IgD-negative memory B cell (primary cell): ENCODE measurements at regions not wholly inside any gene's neighbourhood (a gene's known extent, or its start where the extent isn't known, plus 50 kb on each side); places are given as distances from the start of the nearest gene placed in this dataset.

Experiments used
- H3K27ac Mint-ChIP-seq, 3 donors: one replicate each; pipeline ENCODE4 v1.8.0; 2020 to 2022; ENCODE audit warnings: mild to moderate bottlenecking in 3 of 3, mixed read lengths in 3 of 3, moderate library complexity in 1 of 3
- H3K27me3 Mint-ChIP-seq: one replicate; pipeline ENCODE4 v1.8.0; 2021; ENCODE audit warnings: mixed read lengths
- H3K36me3 Mint-ChIP-seq: one replicate; pipeline ENCODE4 v1.8.0; 2020; ENCODE audit warnings: mild to moderate bottlenecking, mixed read lengths
- H3K4me1 Mint-ChIP-seq, 3 donors: one replicate each; pipeline ENCODE4 v1.8.0; 2020 to 2022; ENCODE audit warnings: mixed read lengths in 3 of 3, mild to moderate bottlenecking in 1 of 3
- H3K4me3 Mint-ChIP-seq, 4 donors: one replicate each; pipeline ENCODE4 v1.8.0; 2020 to 2022; ENCODE audit warnings: mild to moderate bottlenecking in 4 of 4, mixed read lengths in 4 of 4, moderate library complexity in 3 of 4
- H3K9me3 Mint-ChIP-seq, 3 donors: one replicate each; pipeline ENCODE4 v1.8.0; 2020 to 2021; ENCODE audit warnings: mixed read lengths in 3 of 3, mild to moderate bottlenecking in 1 of 3

DNA sequence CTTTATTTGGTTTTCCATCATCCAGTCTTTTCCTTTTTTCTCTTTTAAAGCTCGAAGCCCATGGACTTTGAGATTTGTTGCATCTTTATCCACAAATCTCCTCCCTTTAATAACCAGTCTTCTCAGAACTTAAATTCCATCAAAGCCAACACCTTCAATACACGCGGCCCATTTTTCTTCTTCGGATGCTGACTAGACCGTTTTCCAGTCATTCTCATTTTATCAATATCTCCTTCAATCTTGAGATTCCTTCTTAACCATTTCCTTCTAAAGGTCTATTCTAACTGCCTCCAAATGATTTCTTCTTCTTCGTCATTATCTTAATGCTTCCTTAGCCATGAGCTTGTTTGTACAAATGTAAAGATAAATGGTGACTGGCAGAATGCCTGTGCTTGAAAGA lies 173.5 kb downstream of the BAMBI start:
- H3K4me3 Mint-ChIP-seq = no peak overlapping the region

DNA sequence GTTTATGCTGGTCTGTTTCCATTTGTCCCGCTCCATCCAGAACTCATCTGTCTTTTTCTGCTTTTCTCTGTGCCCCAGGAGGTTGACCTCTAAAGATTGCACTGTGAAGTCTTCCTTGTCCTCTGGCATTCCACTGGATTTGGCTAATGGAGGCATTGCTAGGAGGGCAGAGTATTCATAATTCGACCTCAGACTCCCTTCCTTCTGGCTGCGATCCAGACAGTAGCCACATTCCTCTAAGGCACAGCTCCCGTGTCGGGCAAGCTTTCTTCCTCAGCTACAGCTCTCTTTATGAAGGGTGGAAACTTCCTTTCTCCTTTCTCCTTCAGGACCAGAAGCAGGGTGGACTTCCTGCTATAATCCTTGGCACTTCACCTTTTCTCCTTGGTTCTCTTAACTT lies 175.9 kb downstream of the BAMBI start:
- no peak overlapping the region for H3K27ac Mint-ChIP-seq
- peaks cover 3 to 6% (median 3%) of the 10 kb centered on the region in 3 donors for H3K9me3 Mint-ChIP-seq
- no peaks in the 10 kb centered on the region for H3K4me1 Mint-ChIP-seq
- peaks cover 3% of the 10 kb centered on the region for H3K27me3 Mint-ChIP-seq
- no peak overlapping the region for H3K4me3 Mint-ChIP-seq
- peaks cover 1% of the 10 kb centered on the region for H3K36me3 Mint-ChIP-seq

More for the DNA sequence above, 173.5 kb downstream of the BAMBI start:
- H3K4me1 Mint-ChIP-seq = no peaks in the 10 kb centered on the region
- H3K27me3 Mint-ChIP-seq = peaks cover 3% of the 10 kb centered on the region
- H3K9me3 Mint-ChIP-seq = peaks cover 0 to 7% (median 6%) of the 10 kb centered on the region in 3 donors
- H3K27ac Mint-ChIP-seq = no peak overlapping the region
- no peaks in the 10 kb centered on the region for H3K36me3 Mint-ChIP-seq

DNA sequence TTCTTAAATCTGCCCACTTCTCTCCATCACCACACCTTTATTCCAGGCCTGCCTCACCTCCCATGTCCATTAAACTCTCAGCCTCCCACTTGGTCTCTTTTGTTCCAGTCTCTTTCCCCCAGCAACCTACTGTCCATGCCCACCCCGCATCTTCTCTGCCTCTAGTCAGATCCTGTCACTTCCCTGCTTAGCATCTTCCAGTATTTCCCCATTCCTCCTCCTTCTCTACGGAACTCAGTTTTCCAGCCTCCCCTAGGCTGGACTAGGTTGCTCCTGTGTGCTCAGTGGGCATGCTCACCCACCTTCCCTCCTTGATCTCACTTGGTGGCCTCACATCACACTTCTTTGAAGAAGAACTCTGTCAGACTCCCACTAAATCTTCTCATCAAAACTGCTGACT lies 179.8 kb downstream of the BAMBI start:
- Mint-ChIP-seq H3K9me3 (peaks cover 3 to 7% (median 3%) of the 10 kb centered on the region in 3 donors), H3K27ac (no peak overlapping the region), H3K4me3 (no peak overlapping the region), H3K36me3 (peaks cover 1% of the 10 kb centered on the region), H3K4me1 (no peaks in the 10 kb centered on the region), H3K27me3 (no peaks in the 10 kb centered on the region)

DNA sequence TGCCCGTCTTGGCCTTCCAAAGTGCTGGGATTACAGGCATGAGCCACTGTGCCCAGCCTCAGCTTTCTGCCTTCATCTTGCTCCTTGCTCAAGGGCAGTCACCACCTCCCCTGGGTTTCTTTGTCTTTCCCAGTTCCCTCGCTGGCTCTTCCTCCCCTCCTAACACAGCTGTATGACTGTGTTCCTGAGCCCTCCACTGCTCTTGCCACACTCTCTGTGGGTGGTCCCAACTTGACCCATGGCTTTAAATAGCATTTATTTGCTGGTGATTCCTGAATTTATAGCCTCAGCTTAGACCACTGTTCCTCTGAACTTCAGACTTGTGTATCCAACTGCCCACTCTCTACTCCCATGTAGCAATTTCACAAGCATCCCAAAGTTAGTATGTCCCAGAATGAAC lies 181.3 kb downstream of the BAMBI start:
- Mint-ChIP-seq H3K27ac (peak overlapping the region in 1 of 3 donors; percentile 32), H3K9me3 (peaks cover 3 to 7% (median 3%) of the 10 kb centered on the region in 3 donors), H3K4me3 (no peak overlapping the region), H3K27me3 (no peaks in the 10 kb centered on the region), H3K4me1 (no peaks in the 10 kb centered on the region), H3K36me3 (peaks cover 1% of the 10 kb centered on the region)

DNA sequence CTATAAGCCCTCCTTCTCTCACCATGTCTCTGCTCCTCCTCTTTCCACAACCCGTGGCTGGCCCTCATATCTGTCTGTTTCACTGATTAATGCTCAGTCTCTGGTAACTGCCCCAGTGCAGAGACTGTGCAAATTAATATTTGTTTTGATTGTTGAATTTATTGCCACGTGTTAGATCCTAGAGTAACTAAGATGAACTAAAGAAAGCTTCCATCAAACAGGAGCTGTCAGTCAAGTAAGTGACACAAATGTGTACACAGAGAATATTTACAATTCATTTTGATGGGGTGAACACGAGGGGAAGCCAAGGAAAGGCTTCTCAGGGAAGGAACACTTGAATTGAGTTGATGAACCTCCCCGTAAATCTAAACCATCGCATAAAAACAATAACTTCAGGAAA lies 182.5 kb downstream of the BAMBI start:
- Mint-ChIP-seq H3K27me3 (no peaks in the 10 kb centered on the region), H3K9me3 (peaks cover 0 to 7% (median 3%) of the 10 kb centered on the region in 3 donors), H3K36me3 (peaks cover 1% of the 10 kb centered on the region), H3K27ac (no peak overlapping the region), H3K4me1 (no peaks in the 10 kb centered on the region), H3K4me3 (no peak overlapping the region)

DNA sequence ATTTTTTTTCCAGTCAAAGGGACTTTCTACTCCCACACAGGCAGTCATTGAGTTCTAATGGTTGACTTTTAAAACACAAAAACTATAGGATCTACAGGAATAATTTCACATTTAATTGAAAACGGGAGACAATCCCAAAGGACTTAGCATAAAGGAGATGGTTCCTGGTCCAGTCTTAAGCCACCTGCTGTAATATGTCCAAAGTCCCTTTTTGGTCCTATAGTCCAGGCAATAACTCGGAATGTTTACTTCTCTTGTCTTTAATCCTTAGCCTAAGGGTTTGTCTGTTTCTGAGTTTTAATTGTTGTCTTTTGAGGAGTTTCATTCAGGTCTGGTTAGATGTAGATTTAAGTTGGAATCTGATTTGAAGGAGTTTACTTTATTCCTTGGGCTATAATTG lies 184.9 kb downstream of the BAMBI start:
- Mint-ChIP-seq H3K9me3 (peaks cover 0 to 7% (median 5%) of the 10 kb centered on the region in 3 donors), H3K27ac (no peak overlapping the region), H3K4me3 (no peak overlapping the region), H3K36me3 (no peaks in the 10 kb centered on the region), H3K27me3 (no peaks in the 10 kb centered on the region), H3K4me1 (no peaks in the 10 kb centered on the region)

DNA sequence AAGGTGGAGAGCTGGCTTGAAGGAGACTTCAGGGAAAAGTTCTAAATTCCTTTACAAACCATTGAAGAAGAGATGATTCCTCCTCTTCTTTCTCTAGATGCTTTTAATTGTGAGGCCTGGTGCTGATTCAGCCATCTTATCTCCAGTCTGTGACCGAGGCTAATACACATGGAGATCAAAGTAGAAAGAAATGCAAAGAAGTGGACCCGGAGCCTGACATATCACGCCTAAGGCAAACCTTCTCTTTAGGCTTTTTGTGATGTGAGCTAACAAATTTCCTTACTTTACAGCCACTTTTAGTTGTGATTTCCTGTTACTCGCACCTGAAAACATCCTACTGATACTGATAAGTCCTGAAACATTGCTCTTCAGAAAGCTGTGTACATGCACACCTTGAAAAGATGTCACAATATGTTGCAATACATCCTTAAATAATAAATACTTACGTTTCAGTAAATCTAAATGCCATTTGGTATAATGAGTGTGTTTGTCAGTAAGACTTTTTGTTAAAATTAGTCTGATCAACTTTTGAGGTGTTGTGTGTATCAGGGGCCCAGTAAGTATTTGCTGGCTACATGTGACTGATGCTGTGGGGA lies 192.4 kb downstream of the BAMBI start:
- no peaks in the 10 kb centered on the region for H3K36me3 Mint-ChIP-seq
- no peak overlapping the region for H3K4me3 Mint-ChIP-seq
- H3K27ac Mint-ChIP-seq = no peak overlapping the region
- H3K27me3 Mint-ChIP-seq = no peaks in the 10 kb centered on the region
- H3K9me3 Mint-ChIP-seq = peaks cover 0 to 1% (median 0%) of the 10 kb centered on the region in 3 donors
- no peaks in the 10 kb centered on the region for H3K4me1 Mint-ChIP-seq

DNA sequence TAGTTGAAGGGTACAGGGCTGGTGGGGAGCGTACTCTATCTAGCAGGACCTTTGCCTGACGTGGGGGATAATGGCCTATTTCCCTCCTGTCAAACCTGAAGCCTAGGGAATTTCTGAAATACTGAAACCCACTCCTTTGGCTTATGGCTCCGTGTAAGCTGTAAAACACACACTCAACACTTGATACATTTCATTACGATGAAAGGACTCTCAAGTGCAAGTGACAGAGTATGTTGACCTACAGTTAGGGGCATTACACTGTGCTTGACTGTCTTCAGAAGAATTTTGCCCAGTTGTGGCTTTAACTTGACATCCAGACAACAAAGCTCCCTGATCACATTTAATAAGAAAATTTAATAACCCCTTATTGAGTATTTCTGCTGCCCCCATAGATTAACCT lies 194.3 kb downstream of the BAMBI start:
- Mint-ChIP-seq H3K9me3 (no peaks in the 10 kb centered on the region), H3K27me3 (no peaks in the 10 kb centered on the region), H3K36me3 (no peaks in the 10 kb centered on the region), H3K4me1 (no peaks in the 10 kb centered on the region), H3K27ac (no peak overlapping the region), H3K4me3 (no peak overlapping the region)

DNA sequence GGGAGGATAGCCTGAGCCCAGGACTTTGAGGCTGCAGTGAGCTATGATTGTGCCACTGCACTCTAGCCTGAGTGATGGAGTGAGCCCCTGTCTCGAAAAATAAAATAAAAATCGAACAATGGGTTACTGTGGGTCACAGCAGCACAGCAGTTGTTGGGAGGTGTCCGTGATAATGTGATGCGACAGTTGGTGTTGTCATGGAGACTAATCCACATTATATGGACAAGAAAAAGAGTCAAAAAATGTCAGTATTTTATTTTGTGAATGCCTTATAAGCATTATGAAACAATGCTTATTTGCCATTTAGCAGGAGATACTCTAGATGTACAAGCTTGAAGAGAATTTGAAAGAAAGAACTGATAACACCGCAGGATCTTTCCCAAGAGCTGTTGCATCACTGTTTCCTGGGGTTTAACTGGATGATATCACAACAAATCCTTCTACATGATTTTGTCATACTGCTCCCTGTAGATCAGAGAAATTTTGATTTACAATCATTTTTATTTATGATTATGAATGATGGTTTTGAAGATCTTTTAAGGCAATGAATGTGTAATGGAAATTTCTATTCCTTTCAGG lies 195.4 kb downstream of the BAMBI start:
- Mint-ChIP-seq H3K27ac (no peak overlapping the region), H3K4me1 (no peaks in the 10 kb centered on the region), H3K4me3 (no peak overlapping the region), H3K27me3 (no peaks in the 10 kb centered on the region), H3K9me3 (no peaks in the 10 kb centered on the region), H3K36me3 (no peaks in the 10 kb centered on the region)

DNA sequence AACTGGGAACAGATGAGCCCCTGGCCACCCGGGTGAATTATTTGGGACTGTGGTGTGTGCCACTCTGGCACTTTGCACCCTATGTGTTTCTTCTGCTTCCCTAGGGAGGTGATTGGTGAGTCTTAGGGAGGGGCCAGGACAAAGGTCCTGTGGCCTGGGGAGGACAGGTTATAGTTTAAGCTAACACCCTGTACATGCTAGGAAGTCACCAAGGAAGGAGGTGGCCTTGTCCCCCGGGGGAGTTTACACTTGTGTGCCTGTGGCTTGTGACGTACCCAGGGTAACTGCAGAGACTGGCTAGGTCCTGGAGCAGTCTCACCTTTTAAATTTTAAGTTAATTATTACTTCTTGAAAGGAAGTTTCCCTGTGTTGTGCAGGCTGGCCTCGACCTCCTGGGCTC lies 196.2 kb downstream of the BAMBI start:
- Mint-ChIP-seq H3K4me1 (no peaks in the 10 kb centered on the region), H3K27me3 (no peaks in the 10 kb centered on the region), H3K27ac (no peak overlapping the region), H3K36me3 (no peaks in the 10 kb centered on the region), H3K4me3 (no peak overlapping the region), H3K9me3 (no peaks in the 10 kb centered on the region)

DNA sequence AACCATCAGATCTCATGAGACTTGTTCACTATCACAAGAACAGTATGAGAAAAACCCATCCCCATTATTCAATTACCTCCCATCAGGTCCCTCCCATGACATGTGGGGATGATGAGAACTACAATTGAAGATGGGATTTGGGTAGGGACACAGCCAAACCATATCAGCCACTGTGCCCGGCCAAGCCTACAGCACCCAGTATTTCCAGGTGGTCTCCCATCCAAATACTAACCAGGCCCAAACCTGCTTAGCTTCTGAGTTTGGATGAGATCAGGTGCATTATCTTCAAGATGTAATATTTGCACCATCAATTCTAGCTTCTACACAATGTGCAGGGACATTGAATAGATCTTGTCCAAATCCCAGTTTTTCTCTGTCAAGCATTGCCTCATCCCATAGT lies 196.9 kb downstream of the BAMBI start:
- Mint-ChIP-seq H3K27me3 (no peaks in the 10 kb centered on the region), H3K27ac (no peak overlapping the region), H3K4me1 (no peaks in the 10 kb centered on the region), H3K4me3 (no peak overlapping the region), H3K36me3 (no peaks in the 10 kb centered on the region), H3K9me3 (no peaks in the 10 kb centered on the region)

DNA sequence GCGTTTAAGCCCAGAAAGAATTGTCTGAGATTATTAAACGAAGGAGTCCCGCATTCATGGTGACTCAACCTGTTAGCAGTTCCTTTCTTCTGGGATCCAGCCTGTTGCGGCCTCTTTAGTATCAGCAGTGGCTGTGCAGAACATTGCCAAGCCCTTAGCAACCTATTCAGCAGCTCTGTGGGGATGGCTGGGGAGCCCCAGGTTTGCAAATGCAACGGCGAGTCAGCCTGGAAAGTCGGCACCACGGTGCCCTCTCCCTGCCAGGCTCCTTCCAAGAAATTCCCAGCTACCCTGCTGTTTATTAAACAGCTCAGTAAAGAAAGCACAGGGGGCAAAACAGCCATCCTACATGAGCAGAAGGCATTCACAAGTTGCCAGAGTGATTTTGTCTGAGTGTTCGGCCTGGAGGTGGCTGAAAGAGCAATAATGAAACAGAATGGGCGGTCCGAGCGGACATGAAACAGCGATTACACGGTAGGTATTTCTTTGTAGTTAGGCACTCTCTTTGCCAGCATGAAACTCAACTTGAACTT lies 198.3 kb downstream of the BAMBI start:
- no peaks in the 10 kb centered on the region for H3K36me3 Mint-ChIP-seq
- no peaks in the 10 kb centered on the region for H3K27me3 Mint-ChIP-seq
- no peaks in the 10 kb centered on the region for H3K9me3 Mint-ChIP-seq
- no peak overlapping the region for H3K27ac Mint-ChIP-seq
- H3K4me1 Mint-ChIP-seq = no peaks in the 10 kb centered on the region
- H3K4me3 Mint-ChIP-seq = no peak overlapping the region

DNA sequence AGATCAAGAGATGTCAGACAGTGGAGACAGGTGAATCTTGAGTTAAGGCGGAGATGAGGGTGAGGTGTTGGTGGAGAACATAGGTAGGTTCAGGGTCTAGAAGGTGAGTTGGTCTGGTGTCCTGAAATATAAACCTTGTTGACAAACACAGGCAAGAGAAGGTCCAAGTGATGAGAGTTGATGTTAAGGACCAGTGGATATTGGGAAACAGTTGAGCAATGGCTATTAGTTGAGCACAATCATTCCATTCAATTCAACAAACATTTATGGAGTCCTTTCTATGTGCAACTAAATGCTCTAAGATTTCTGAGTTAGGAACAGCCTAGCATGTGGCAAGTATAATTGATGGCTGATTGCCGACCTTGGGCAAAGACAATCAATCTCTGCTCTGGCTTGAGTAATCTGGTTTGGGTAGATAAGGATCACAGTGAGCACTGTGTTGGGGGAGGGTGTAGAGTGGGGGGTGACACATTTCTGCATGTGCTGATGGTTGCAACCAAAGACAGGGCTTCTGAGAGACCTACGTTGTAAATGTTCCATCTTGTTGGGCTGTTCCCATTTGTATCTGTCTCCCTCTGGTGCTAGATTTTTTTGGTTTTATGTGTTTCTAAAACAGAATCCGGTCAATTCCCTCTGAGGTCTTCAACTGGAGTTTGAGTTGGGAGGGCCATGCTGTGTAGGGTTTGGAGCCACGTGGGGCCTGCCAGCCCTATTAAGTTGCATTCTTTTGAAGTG lies 201.1 kb downstream of the BAMBI start:
- Mint-ChIP-seq H3K4me3 (no peak overlapping the region), H3K27ac (no peak overlapping the region), H3K9me3 (no peaks in the 10 kb centered on the region), H3K36me3 (no peaks in the 10 kb centered on the region), H3K4me1 (no peaks in the 10 kb centered on the region), H3K27me3 (no peaks in the 10 kb centered on the region)

DNA sequence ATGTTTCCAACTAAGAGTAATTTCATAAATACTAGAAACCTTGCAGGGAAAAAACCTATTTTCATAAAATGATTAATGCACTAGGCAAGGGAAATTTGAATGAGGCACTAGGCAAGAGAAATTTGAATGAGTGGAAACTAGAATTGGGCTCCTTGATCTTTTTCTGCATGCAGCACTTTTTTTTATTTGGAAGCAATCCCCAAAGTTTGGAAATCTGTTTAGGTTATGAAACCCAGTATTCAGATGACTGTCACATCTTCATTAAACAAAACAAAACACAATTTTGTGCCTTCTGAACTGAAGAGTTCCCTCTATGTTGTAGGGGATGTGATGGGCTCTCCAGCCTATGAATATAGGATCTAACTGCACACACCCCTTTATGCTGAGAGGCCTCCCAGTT lies 201.9 kb downstream of the BAMBI start:
- H3K4me1 Mint-ChIP-seq = no peaks in the 10 kb centered on the region
- H3K27me3 Mint-ChIP-seq = no peaks in the 10 kb centered on the region
- no peak overlapping the region for H3K27ac Mint-ChIP-seq
- no peak overlapping the region for H3K4me3 Mint-ChIP-seq
- no peaks in the 10 kb centered on the region for H3K36me3 Mint-ChIP-seq
- no peaks in the 10 kb centered on the region for H3K9me3 Mint-ChIP-seq

DNA sequence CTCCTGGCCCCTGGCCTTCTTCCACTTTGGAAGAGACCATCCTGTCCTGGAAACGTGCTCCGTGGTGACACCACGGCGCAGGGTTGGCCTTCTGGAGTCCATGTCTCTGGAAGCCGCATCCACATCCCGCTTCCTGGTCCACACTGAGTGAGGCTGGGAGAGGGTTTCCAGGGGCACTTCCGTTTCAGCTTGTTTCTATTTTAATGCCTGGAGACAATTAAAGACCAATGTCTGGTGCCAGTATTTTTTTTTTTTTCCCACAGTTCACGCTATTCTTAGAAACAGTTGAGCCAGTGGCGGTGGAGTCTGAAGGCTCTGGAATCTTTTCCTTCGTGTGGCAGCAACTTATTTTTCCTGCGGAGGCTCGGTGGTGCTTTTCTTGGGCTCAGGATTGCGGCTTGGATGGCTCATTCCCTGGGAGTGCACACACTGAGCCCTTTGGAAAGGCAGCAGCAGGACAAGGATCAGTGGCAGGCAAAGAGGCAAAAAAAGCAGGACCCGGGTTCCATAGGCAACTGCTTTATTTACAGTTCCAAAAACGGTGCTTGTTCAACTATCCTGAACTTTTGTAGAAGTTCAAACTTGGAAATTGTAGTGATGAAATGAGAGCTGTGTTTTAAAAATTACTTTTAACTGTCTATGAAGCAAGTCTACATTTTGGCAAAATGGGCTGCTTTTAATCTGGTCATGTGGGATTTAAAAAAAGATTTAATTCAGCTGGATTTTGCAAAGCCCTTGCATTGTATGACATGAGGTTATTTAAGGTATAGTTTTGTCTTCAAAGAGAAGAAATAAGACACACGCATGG lies 202.8 kb downstream of the BAMBI start:
- no peaks in the 10 kb centered on the region for H3K27me3 Mint-ChIP-seq
- H3K9me3 Mint-ChIP-seq = no peaks in the 10 kb centered on the region
- no peak overlapping the region for H3K4me3 Mint-ChIP-seq
- H3K36me3 Mint-ChIP-seq = no peaks in the 10 kb centered on the region
- H3K27ac Mint-ChIP-seq = no peak overlapping the region
- no peaks in the 10 kb centered on the region for H3K4me1 Mint-ChIP-seq
